NCI-H2107 treated with DMSO at 0.1 percent for 48 hours (cell line): ENCODE measurements at regions not wholly inside any gene's neighbourhood (a gene's known extent, or its start where the extent isn't known, plus 50 kb on each side); places are given as distances from the start of the nearest gene placed in this dataset.
"Not testable (repeated sequence)": the region's sequence is repeated elsewhere in the genome, so short reads cannot be mapped to it uniquely, and the experiment has no call there.

Experiments used
- DNase-seq: peaks from one replicate; lab custom pipeline; 2025; ENCODE audit not compliant: unreplicated experiment; lab: John Stamatoyannopoulos, UW

DNA sequence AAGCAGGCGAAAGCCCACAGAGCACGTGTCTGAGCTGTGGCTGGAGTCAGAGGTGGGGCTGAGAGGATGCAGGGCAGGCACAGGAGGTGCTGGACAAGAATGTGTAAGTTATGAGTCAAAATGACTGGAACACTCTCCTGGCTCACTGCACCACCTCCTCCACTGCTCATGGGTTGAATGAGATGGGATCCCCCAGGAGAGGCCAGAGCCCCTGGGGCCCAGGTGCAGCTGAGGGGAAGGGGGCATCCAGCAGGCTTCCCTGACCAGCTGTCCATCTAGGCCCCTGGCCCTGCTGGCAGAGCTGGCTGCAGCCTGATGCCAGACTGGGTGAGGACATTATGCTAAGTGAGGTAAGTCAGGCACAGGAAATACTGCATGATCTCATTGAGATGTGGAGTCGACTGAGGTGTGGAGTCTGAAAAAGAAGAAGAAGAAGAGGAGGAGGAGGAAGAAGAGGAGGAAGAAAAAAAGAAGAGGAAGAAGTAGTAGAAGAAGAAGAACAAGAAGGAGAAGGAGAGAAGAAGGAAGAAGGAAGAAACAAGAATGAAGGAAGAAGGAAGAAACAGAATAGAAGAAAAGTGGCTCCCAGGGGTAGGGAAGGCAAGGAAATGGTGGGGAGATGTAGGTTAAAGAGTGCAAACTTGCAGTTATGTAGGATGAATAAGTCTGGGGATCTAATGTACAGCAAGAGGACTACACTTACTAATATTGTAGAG is 747.4 kb downstream of the UQCRFS1 start:
- no peak for DNase-seq

DNA sequence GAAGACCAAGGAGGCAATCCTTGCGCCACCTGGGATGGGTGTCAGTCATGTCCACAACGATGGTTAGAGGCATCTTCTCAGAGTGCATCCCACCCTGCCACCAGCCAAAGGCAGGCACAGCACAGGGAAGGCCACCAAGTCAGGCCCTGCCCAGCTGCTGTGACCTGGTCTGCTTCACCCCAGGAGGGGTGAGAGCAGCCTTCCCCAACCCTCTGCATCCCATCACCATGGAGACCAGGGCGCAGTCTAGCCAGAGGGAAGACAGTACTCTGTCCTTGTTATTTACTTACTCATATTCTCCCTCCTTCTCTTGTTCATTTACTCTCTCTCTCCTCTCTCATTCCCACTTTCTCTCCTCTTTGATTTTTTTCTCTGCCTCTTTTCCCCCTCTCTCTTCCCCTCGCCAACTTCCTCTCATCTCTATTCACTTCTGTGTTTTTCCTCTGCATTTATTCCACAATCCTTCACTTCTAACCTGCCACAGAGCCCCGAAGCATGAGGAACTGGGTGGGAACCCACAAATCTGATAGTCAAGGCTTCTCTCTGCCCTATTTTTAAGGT is 749.4 kb downstream of the UQCRFS1 start:
- no peak for DNase-seq

DNA sequence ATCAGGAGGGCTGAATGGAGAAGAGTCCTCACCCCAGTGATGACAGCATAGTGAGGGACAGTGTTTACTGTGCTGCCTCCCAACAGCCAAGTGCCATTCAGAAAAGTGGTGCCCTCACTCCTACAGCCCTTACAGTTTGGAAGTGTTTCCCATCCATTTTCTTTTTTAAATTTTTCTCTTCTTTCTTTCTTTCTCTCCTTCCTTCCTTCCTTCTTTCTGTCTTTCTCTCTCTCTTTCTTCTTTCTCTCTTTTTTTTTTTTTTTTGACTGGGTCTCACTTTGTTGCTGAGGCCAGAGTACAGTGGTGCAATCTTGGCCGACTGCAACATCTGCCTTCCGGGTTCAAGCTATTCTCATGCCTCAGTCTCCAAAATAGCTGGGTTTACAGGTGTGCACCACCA is 755.3 kb downstream of the UQCRFS1 start:
- DNase-seq = no peak

DNA sequence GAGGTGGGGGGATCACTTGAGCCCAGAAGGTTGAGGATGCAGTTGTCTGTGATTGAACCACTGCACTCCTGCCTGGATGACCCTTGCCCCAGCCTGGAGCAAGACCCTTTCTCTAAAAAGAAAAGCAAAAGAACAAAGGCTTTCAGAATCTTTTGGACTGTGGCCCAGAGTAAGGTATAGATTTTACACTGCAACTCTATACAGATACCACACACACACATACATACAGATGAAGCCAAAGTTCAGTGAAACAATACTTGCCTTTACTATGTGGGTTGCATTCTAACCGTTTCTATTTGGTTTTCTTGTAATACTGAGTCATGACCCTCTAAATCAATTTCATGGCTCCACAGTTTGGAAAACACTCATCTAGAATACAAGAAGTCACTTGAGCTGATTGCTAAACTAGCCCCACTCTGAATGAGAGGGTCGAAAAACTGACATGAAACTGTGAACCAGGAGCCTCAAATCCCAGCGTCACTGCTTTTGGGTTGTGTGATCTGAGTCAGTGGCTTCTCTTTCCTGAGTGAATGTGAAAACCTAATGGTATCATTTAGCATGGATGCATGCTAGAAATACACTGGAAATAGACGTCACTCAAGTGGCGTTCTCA is 756.1 kb downstream of the UQCRFS1 start:
- DNase-seq = no peak

DNA sequence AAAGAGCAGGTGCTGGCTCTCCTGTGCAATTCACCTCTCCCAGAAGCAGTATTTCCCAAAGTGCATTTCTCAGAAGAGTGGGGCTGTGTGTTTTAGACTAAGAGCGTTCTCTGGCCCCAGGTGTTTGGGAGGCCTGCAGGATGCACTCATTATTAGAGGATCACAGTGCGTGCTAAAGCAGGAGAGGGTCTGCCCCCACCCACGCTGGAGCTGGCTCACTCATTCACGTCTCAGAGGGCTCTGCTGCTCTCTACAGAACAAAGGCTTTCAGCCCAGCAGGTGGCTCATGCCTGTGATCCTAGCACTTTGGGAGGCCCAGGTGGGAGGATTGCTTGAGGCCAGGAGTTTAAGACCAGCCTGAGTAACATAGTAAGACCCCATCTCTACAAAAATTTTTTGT is 756.7 kb downstream of the UQCRFS1 start:
- DNase-seq = no peak

DNA sequence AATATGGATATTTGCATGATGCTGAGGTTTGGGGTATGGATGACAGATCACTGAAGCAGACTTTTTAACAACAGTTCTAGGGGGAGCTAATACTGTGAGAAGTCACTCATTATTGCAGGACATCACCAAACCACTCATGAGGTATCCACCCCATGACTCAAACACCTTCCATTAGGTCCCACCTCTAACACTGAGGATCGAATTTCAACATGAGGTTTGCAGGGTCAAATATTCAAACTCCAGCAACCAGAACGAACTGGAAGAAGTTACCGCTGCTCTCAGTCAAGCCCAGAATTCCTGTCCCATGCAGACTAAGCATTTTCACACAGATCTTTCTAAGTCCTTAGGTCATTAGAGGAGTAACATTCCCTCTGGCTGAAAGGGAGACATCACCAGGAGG is 758.9 kb downstream of the UQCRFS1 start:
- DNase-seq = no peak

DNA sequence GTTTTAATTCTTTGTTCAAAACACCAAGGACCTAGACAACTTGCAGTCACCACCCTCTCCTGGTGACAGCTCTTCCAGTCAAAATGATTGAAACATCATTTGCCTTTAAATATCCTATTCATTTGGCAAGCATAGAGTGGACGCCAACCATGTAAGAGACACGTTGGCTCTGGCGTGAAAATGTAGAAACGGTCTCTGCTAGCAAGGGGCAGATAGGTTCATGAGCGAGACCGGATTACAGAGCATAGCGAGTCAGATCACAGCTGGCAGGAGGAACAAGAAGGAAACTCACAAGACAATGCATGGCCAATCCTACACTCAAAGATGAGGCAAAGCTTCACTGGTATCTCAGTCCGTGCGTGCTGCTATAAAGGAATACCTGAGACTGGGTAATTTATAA is 759.5 kb downstream of the UQCRFS1 start:
- no peak for DNase-seq

DNA sequence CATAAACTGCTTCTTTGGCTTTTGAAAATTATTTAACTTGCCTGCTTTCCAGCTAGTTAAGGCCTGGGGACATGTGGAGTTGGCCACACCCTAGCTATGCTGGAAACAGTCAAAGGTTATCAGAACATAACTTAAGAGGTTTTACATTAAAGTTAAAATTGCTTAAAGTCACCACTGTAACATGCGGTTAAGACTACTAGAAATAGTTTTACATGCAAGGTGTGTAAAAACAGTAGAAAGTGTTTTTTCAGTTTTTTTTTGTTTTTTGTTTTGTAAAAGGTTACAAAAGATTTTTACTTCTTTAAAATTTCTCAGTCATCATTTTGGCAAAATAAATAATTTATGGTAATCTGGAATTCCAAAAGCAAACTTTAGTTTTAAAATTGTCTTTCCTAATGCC is 763.1 kb downstream of the UQCRFS1 start:
- no peak for DNase-seq

DNA sequence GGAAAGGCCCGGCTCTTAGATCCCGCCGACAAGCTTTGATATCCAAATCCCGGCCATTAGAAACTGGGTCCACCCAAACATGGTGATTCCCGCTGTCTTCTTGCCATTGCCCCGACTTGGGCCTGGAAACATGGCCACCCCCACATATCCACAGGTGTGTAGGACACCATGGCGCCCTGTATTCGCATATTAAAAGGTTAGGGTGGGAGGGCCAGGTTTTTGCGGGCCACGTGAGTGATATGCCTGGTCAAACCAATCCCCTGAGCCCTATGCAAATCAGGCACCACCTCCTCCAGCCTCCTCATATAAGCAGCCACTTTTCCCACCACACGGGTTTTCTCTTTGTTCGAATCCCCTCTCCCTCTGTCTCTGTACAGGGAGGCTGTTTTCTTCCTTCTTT is 766.4 kb downstream of the UQCRFS1 start:
- DNase-seq = no peak

DNA sequence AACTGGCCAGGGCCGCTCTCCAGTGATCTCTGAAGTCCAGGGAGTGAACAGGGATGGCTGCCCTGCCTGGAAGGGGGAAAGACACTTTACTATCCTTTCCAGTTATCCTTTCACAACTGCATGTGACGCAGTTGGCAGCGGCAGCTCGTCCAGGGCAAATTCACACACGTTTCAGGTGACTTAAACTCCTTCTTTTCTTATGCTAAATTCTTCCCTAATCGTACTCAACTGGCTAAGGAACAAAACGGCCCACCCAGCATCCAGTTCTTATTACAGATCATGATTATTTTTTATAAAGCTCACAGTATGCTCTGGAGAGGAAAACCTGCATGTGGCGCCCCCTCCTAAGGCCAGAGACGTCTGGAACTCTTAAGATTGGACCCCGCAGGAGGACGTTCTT is 767.1 kb downstream of the UQCRFS1 start:
- DNase-seq = no peak

DNA sequence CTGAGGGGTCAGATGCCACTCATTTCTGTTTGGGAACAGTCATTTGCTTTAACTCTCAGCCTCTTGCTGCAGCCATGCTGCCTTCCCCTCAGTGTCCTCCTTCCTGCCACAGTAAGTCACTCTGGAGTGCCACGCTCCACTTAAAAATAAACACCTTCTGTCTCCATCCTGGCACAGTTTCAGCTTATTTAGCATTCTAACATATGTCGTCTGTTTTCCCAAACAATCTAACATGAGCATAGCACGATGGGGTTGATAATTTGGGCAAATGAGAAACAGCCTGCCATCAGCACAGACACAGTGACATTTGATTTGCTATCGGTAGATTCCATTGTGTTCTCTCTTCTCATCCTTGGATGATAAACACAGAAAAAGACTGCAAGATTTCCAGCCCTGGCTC is 768.6 kb downstream of the UQCRFS1 start:
- no peak for DNase-seq

DNA sequence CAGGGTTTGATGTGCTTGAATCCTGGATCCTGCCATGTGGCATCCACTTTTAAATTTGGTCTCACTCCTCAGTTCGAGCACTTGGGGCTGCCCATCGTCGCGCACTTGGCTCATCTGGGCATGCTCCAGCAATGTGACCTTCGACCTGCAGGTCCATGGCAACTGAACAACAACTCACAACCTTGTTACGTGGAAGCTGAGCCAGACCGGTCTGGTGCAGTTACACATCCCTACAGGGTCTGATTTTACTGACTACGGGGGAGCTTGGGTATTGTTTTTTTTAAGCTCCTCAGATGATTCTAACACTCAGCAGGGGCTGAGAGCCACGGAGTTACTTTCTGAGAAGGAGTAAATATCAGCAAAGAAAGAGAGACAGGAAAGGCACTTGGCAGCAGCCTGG is 769.6 kb downstream of the UQCRFS1 start:
- DNase-seq = no peak

DNA sequence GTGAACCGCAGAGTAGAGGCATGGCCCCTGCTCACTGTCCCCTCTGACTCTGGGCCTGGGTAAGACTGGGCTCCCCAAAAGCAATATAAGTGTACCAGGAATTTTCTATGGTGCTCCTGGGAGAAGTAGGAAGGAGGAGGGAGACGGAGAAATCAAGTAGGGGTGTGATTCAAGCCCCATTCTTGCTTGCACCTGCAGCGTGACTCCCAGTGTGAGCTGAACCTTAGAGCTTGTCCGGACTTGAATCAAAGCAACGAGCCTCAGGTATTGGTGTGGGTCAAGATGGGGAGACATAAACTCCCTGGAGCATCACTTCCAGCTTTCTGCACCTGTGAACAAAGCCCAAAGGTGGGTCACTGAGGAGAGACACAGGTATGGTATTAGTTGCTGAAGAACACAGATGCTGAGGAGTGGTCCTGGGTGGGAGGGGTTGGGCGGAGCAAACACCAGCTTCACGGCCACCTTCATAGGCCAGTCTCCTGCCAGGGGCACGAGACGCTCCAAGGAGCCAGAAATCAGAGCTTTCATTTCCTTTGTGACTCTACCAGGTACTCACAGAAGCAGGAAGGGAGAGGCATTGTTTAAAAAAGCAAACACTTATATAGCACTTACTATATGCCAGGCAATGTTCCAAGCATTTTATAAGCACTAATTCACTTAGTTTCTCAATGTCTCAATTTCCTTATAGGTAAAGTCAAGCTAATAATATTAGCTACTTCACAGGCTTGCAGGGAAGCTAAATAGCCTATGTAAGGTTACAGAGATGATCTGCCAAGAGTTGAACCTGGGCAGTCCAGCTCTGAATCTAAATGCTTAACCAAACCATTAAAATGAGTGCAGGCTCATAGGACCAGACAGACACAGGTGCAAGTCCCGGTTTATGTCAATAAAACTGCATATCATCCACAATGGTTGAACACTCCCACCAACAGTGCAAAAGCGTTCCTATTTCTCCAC is 775.3 kb downstream of the UQCRFS1 start:
- DNase-seq = no peak

DNA sequence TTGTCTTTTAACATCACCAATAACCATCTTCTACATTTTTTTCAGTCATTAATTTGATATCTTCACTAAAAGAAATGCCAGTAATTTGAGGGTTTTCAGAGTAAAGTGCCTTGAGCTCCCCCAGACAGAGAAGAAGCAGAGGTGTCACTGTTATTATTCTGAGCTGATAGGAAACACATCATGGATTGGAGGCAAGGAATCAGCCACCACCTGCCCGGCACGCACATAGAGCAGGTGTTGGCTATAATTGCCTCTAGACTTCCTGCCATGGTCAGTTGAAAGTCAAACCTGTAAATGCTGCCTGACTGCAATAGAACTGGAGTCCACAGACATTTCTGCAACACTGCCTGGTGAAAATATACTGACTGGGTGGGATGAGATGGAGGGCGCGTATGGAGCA is 776.6 kb downstream of the UQCRFS1 start:
- DNase-seq = no peak

DNA sequence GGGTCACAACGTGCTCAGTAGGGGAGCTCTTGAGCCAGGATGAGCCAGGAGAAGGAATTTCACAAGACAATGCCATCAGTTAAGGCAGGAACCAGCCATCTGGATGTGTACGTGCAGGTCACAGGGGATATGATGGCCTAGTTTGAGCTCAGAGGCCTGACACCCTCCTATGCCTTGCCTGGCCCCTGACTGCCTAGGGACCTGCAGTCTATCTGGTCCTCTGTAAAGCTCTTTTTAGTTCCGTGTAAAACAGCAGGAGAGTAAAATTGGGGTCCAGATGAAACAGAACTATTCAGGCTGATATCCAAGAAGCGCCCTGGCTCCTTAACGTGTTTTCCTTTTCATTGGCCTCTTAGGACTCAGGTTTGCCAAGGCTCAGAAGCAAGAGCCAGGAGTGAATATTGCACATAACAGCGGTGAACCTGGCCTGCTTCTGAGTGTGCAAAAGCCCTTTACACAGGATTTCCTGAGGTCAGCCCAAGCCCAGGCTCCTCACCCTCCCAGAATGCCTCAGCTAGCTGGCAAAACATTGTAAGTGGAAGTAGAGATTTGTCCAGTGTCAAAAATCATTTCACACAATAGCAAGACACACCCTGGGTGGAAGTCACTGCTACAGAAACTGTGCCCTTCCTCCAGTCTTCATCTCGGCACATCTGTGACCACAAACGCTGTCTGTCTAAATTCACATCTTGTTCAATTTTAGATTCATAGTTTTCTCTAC is 777.2 kb downstream of the UQCRFS1 start:
- no peak for DNase-seq

DNA sequence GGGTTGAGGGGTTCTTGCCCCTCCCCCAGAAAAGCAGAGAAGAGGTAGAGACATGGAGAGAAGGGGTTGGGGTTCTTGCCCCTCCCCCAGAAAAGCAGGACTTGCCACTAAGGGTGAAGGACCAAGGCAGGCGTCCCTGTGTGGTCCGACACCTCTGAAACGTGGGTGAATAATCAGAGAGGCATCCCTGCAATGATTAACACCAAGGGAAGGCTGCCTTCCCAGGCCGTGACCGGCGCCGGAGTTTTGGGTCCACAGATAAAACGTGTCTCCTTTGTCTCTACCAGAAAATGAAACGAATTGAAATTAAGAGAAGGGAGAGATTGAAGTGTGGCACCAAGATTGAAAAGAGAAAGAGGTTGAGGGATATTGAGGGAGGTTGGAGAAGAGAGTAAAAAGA is 778.2 kb downstream of the UQCRFS1 start:
- not testable (repeated sequence) for DNase-seq

DNA sequence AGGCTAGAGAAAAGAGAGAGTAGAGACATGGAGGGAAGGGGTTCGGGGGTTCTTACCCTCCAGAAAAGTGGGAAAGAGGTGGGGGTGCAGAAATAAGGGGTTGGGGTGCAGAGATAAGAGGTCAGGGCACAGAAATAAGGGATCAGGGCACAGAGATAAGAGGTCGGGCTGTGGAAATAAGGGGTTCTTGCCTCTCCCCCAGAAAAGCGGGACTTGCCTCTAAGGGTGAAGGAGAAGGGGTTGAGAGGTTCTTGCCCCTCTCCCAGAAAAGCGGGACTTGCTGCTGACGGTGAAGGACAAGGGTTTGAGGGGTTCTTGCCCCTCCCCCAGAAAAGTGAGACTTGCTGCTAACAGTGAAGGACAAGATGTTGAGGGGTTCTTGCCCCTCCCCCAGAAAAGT is 778.6 kb downstream of the UQCRFS1 start:
- not testable (repeated sequence) for DNase-seq

DNA sequence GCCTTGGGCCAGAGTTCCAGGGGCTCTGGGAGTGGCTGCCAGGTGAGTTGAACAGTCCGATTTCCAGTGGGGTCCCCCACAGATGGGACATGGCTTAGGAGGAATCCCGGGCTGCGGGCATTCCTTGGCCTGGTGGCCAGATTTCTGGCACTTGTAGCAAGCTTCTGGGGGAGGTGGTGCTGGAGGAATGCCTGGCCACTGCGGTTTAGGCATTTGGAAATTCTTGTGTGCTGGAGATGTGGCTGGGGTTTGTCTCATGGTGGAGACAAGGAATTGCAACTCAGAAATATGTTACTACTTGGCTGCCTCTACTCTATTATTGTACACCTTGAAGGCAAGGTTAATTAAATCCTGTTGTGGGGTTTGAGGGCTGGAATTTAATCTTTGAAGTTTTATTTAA is 779.8 kb downstream of the UQCRFS1 start:
- DNase-seq = not testable (repeated sequence)

DNA sequence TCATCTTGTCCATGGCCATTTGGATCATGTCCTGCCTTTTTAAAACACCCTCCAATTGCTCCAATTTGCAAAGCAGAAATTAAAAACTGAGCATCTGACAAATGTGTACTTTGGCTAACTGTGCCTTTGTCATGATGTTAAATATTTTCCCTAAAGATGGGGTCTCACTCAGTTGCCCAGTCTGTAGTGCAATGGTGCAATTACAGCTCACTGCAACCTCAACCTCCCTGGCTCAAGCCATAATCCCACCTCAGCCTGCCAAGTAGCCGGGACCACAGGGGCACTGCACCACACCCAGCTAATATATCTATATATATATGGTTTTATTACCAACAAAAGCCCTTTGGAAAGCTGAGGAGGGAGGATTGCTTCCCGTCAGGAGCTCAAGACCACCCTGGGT is 782.7 kb downstream of the UQCRFS1 start:
- no peak for DNase-seq

DNA sequence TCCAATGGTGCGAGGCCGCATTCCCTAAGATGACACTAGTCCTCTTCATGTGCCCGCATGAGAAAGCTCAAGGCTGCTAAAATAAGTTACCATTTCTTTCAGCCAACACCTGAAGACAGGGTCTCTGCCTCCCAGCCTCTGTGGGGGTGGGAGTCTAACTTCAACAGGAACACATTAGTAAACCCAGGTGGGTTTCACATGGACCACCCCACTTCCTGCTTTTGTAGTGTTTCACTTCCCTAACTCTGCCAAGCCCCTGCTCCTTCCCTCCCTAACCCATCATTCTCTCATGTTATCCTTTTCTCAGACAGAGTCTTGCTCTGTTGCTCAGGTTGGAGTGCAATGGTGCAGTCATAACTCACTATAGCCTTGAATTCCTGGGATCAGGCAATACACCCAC is 783.6 kb downstream of the UQCRFS1 start:
- DNase-seq = no peak
